RWPE1 (cell line): ENCODE measurements at regions not wholly inside any gene's neighbourhood (a gene's known extent, or its start where the extent isn't known, plus 50 kb on each side); places are given as distances from the start of the nearest gene placed in this dataset.

Experiments
- CTCF ChIA-PET: fragments of 350-600 bp; sonication (Branson Sonifier 250); formaldehyde crosslinking; extraction: SDS; loops from one replicate; lab custom pipeline; 2021; lab: Yijun Ruan, JAX
- POLR2A ChIA-PET: fragments of 400-600 bp; formaldehyde crosslinking; extraction: SDS; loops from one replicate; lab custom pipeline; 2020; ENCODE audit warnings: antibody characterized with exemption; ENCODE audit not compliant: low non-redundant PET; lab: Yijun Ruan, JAX
- DNase-seq: peaks from one replicate; pipeline ENCODE4 v3.0.0; 2012; ENCODE audit warnings: low spot score
- H3K27ac ChIP-seq: fragments of 450-650 bp; 2 replicates; pipeline ENCODE4 v1.5.1; 2017
- CTCF ChIP-seq: fragments of 450-650 bp; conservative IDR thresholded peaks from 2 replicates; pipeline ENCODE4 v1.5.1; 2017; ENCODE audit warnings: low read depth, mild to moderate bottlenecking

GRCh38 chr2:101533561-101534148 lies 58.7 kb upstream of the RFX8 start:
- TF ChIP-seq CTCF: no peak
- DNase-seq: no peak
- no peak overlapping the region for H3K27ac ChIP-seq
- CTCF ChIA-PET: interaction anchor here (0.6 kb wide), 1 partner anchor 188 kb away, joined by 3 read pairs; no protein-coding TSS in a partner anchor
- POLR2A ChIA-PET: no interaction called here

GRCh38 chr2:101528501-101528900 lies 53.6 kb upstream of the RFX8 start:
- no peak for DNase-seq
- POLR2A ChIA-PET: no interaction called here
- CTCF ChIA-PET: interaction anchor here (0.6 kb wide), 1 partner anchor 92 kb away, joined by 3 read pairs; no protein-coding TSS in a partner anchor
- H3K27ac ChIP-seq: no peak overlapping the region
- no peak for TF ChIP-seq CTCF

- TF ChIP-seq CTCF: no peak
- no peak for DNase-seq
- ChIA-PET POLR2A (no interaction called here), CTCF (interaction anchor here (0.6 kb wide), 1 partner anchor 90 kb away, joined by 3 read pairs; no protein-coding TSS in a partner anchor)
- H3K27ac ChIP-seq: no peak overlapping the region
Measured at GRCh38 chr2:101524806-101525430, 50.0 kb upstream of the RFX8 start.
